ENCODE measurements at regions not wholly inside any gene's neighbourhood (a gene's known extent, or its start where the extent isn't known, plus 50 kb on each side); places are given as distances from the start of the nearest gene placed in this dataset.
A peak's percentile ranks its signal among the peaks of the same experiment; 100 is the strongest.
"Not testable (repeated sequence)": the region's sequence is repeated elsewhere in the genome, so short reads cannot be mapped to it uniquely, and the experiment has no call there.

DNA sequence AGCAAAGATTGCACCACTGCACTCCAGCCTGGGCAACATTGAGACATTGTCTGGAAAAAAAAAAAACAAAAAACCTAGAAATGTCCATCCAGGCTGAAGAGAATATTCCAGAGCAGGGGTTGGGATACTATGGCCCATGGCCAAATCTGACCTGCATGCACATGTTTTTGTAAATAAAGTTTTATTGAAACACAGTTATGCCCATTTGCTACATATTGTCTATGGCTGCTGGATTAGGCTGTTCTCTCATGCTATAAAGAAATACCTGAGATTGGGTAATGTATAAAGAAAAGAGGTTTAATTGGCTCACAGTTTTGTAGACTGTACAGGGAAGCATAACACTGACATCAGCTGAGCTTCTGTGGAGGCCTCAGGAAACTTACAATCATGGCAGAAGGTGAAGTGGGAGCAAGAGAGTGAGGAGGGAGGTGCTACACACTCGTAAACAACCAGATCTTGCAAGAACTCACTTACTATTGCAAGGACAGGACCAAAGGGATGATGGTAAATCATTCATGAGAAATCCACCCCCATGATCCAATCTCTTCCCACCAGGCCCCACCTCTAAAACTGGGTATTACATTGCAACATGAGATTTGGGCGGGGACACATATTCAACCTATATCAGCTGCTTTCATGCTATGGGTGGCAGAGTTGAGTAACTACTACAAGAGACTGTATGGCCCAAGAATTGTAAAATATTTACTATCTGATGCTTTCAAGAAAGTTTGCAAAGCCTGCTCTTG lies 137.8 kb upstream of the ROPN1B start:
- not testable (repeated sequence) for DNase-seq

DNA sequence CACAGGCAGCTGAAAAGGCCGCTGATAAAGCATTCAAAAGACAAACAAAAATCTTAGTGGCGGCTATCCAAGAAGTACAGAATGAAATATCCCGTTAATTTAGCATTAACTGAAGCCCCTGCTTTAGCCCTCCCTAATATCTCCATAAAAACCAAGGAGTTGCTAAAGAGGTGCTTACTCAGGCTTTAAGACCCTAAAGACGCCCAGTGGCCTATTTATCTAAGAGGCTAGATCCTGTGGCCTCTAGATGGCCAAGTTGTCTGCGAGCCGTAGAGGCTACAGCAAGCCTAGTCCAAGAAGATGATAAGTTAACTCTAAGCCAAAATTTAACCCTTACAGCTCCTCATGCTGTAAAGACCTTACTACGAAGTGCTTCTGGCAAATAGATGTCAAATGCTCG lies 133.4 kb upstream of the ROPN1B start:
- not testable (repeated sequence) for DNase-seq

DNA sequence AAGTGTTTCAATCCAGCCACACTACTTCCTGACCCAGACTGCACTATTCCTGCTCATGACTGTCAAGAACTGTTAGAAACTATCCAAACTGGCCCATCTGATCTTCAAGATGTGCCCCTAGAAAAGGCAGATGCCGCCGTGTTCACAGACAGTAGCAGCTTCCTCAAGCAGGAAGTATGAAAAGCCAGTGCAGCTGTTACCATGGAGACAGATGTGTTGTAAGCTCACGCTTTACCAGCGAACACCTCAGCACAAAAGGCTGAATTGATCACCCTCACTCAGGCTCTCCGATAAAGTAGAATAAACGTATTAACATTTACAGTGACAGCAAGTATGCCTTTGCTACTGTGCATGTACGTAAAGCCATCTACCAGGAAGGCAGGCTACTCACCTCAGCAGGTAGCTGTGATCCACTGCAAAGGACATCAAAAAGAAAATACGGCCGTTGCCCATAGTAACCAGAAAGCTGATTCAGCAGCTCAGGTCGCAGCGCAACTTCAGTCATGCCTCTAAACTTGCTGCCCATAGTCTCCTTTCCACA lies 132.9 kb upstream of the ROPN1B start:
- peak; percentile 20 for DNase-seq

DNA sequence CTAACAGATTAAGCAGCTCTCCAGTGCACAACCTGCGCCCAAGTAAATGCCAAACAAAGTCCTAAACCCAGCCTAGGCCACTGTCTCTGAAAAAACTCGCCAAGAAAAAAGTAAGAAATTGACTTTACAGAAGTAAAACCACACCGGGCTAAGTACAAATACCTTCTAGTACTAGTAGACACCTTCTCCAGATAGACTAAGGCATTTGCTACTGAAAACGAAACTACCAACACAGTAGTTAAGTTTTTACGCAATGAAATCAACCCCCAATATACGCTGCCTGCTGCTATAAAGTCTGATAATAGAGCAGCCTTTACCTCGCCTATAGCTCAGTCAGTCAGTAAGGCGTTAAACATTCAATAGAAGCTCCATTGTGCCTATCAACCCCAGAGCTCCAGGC lies 132.2 kb upstream of the ROPN1B start:
- DNase-seq: not testable (repeated sequence)

DNA sequence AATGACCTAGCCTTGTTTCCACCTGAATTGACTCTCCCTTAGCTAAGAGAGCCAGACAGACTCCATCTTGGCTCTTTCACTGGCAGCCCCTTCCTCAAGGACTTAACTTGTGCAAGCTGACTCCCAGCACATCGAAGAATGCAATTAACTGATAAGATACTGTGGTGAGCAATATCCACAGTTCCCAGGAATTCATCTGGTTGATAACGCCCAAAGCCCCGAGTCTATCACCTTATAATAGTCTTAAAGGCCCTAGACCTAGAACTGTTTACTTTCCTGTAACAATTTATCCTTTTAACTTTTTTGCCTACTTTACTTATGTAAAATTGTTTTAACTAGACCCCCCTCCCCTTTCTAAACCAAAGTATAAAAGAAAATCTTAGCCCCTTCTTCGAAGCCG lies 130.1 kb upstream of the ROPN1B start:
- DNase-seq: not testable (repeated sequence)

DNA sequence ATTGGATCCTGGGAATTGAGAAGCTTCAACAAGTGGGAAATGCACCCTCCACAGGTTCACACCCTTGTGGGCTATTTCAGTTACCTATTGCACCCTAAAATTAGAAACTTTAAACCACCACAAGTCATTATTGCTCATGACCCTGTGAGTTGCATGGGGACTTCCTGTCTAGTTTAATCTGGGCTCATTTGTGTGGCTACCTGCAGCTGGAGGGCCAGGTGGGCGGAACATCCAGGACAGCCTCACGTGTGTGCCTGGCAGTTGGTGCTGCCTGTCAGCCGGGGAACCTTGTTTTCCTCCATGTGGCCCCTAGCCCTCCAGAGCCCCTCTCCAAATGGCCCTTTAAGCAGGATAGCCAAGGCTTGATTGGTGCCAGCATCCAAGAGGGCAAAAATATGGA lies 128.5 kb upstream of the ROPN1B start:
- not testable (repeated sequence) for DNase-seq

DNA sequence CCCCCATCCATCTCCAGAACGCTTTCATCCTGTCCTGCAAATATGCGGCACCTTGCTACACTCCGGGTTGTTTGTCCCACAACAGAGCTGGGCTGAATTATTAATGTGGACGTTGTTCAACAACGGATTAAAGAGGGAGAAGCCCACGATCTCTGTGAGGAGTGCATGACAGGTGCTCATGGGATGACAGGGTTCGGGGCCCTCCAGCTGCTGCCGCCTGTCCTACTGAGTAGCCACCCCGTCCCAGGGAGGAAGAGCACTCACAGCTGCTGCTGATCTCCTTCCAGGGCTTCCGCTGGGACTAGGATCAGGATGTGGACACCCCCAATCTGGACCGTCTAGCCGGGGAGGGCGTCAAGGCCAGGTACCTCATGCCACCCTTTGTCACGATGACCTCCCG lies 121.0 kb upstream of the ROPN1B start:
- not testable (repeated sequence) for DNase-seq

DNA sequence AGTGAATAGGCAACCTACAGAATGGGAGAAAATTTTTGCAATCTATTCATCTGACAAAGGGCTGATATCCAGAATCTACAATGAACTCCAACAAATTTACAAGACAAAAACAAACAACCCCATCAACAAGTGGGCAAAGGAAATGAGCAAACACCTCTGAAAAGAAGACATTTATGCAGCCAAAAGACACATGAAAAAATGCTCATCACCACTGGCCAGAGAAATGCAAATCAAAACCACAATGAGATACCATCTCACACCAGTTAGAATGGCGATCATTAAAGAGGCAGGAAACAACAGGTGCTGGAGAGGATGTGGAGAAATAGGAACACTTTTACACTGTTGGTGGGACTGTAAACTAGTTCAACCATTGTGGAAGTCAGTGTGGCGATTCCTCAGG lies 114.0 kb upstream of the ROPN1B start:
- not testable (repeated sequence) for DNase-seq

DNA sequence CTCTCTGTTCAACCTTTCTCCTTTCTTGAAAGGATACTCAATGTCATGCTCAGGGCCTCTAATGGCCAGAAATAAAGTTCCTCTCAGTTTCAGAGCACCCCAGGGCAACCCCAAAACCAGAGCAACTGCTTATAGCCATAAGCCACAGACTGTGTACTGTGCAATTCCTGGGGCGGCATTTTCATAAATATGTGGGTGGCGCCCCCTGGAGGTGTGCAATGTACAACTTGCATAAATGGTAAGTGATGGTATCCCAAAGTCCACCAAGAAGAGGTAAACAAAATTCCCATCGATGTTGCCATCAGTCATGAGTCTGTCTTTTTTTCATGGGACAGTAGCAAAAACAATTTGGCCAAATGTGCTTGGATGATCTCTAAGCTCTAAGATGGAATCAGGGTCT lies 108.4 kb upstream of the ROPN1B start:
- DNase-seq: peak; percentile 37

DNA sequence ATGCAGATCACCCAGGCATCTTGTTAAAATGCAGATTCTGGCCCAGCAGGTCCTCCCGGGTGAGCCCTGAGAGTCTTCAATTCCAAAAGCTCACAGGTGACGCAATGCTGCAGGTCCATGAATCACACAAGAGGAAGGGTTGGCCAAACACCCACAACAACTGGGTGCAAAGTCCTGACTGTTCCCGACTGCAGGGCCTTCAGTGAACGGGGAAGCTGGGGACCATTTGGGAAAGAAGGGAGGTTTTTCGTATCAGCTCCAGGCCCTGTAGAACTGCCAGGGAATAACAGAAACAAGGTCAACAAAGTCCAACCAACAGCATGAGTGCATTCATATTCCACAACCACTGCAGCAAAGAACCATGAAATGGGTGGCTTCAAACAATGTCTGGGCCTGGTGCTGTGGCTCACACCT lies 106.1 kb upstream of the ROPN1B start:
- DNase-seq: not testable (repeated sequence)

DNA sequence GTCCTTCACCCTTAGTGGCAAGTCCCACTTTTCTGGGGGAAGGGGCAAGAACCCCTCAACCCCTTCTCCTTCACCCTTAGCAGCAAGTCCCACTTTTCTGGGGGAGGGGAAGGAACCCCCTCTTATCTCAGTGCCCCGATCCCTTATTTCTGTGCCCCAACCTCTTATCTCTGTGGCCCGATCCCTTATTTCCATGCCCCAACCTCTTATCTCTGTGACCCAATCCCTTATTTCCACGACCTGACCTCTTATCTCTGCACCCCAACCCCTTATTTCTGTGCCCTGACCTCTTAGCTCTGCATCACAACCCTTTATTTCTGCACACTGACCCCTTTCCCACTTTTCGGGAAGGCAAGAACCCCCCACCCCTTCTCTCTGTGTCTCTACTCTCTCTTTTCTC lies 104.4 kb upstream of the ROPN1B start:
- not testable (repeated sequence) for DNase-seq

DNA sequence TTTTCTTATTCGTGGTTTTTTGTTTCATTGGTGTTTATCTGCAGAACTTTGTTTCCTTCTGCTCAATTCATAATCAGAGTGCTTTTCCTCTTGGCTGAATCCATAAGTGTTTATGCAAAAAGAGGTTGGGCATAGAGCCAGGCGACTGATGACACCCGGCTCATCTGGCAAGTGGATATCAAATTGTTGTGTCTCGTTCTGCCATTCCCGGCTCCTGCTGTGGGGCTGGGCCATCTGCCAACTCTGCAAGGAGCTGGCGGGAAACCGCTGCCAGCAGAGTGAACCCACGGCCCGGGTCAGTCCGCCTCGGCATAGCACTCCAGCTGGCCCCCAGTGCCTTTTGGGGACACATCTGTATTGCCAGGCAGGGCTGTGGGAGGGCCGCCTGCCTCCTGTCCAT lies 83.0 kb upstream of the ROPN1B start:
- DNase-seq: not testable (repeated sequence)

DNA sequence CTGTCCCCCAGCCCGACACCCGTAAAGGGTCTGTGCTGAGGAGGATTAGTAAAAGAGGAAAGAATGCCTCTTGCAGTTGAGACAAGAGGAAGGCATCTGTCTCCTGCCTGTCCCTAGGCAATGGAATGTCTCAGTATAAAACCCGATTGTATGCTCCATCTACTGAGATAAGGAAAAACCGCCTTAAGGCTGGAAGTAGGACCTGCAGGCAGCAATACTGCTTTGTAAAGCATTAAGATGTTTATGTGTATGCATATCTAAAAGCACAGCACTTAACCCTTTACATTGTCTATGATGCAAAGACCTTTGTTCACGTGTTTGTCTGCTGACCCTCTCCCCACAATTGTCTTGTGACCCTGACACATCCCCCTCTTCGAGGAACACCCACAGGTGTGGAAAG lies 69.8 kb upstream of the ROPN1B start:
- not testable (repeated sequence) for DNase-seq

DNA sequence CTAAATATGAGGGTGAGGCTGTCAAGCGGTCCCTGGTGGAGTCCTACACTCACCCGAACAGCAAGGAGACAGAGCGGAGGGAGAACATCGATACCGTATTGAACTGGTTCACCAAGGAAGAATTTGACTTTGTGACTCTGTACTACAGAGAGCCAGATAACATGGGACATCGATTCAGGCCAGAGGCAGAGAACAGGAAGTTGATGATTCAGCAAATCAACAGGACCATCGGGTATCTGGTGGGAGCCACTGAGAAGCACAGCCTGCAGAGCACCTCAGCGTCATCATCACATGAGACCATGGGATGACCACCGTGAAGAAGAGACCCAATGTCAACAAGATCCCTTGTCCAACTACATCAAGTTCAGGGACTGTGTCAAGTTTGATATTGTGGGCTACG lies 67.5 kb upstream of the ROPN1B start:
- DNase-seq: not testable (repeated sequence)

DNA sequence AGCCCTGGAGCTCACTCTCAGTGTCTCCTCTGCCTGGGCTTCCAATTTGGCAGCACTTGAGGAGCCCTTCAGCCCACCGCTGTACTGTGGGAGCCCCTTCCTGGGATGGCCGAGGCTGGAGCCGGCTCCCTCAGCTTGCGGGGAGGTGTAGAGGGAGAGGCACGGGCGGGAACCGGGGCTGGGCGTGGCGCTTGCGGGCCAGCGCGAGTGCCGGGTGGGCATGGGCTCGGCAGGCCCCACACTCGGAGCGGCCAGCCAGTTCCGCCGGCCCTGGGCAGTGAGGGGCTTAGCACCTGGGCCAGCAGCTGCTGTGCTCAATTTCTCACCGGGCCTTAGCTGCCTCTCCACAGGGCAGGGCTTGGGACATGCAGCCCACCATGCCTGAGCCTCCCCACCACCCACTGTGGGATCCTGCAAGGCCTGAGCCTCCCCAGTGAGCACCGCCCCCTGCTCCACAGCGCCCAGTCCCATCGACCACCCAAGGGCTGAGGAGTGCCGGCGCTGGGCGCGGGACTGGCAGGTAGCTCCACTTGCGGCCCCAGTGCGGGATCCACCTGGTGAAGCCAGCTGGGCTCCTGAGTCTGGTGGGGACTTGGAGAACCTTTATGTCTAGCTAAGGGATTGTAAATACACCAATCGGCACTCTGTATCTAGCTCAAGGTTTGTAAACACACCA lies 65.1 kb upstream of the ROPN1B start:
- not testable (repeated sequence) for DNase-seq

DNA sequence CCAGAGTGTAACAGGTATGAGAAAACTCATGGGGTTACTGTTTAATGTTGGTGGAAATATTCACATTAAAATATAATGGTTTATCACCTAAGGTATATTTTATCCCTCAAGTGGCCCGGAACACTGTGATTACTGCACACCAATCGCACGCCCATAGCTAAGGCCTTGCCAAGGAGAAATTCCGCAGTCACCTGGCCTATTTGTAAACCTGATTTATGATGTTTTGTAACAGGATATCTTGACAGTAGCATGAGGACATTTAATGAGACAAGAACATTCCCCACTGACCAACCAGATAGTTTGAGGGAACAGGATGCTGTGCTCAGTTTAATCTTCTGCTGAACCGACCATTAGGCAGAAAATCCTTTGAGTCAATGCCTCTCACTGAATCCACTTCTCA lies 61.7 kb upstream of the ROPN1B start:
- not testable (repeated sequence) for DNase-seq

DNA sequence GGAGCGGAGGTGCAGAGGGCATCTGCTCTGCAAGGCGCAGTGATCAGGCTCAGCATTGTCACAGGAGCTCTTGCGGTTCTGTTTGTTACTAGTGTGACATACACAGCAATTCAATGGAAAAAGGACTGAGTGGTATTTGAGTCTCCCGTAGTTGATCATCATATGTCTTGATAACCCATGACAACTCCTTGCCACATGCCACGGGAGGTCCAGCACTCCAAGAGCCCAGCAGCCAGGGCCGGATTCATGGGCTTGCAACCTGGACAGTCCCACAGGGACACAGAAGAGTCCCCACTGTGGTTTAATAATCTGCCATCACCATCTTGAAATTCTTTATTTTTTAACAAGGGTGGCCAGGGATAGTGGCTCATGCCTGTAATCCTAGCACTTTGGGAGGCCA lies 58.1 kb upstream of the ROPN1B start:
- DNase-seq: not testable (repeated sequence)

DNA sequence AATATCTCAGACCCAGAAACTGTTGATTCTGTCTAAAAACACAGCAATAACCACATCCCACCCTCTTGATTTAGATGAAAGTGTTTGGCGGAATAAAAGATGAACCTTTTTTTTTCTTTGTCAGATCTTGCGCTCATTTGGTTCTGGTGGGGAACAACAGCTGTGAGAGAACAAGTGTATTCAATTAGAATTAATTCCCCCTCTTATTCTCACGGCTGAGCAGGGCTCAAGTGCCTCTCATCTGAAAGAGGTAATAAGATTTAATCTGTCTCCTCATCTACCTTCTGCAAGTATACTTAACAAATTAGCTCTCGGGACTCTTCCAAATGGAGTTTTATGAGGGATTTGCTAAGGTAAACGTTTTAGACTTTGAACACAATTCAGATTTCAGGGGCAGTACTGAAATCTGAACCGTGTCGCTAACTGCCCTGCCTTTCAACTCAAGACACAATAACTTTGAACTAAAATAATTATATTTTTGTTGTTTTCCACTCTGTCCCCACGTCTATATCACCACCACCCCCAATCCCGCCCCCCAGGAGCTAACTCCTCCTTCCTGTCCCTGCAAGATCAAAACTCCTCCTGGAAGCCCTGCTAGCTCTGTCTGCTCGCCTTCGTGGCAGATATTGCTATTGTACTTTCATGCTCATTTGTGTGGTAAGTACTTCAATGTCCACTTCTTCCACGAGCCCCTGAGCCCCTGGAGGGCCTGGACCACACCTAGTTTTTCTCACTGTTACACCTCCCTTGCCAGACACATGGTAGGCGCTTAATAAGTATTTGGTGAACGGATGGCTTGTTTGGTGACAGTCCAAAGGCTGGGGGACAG lies 54.2 kb upstream of the ROPN1B start:
- not testable (repeated sequence) for DNase-seq

DNA sequence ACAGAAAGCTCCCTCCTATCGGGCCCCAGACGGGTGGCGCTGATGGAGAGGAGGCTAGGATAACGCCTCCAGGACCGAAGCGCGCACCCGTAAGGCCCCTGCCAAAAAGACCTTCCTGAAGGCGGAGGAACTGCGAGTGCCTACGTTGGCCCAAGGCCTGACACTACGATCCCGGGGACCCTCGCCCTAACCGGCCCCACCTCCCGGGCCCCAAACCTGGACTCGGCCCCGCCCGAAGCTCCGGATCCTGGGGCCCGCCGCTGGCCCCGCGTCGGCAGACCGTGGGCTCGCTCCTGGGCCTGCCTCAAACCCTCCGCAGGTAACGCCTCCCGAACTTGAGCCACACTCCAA lies 53.6 kb upstream of the ROPN1B start:
- DNase-seq: not testable (repeated sequence)

DNA sequence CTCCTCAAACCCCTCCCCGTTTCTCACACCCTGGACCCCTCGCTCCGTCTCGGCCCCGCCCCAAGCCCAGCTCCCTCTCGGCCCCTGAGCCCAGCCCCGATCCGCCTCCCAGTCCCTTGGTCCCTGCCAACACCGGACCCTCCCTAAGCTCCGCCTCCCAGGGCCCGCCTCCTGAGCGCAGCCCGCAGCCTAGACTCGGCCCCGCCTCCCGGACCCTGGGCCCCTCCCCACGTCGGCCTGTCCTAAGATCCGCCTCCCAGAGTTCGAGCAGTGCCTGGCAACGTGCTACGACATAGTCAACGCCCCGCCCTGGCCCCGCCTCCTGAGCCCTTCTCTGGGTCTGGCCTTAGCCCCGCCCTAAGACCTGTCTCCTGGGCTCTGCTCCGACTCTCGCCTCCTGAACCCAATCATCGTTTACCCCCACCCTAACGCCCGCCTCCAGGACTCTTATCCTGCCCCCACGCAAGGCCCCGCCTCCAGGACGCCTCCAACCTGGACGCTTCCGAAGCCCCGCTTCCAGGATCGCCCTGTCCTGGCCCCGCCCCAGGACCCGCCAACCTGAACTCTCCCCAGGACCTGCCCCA lies 53.1 kb upstream of the ROPN1B start:
- DNase-seq: peak; percentile 99

DNA sequence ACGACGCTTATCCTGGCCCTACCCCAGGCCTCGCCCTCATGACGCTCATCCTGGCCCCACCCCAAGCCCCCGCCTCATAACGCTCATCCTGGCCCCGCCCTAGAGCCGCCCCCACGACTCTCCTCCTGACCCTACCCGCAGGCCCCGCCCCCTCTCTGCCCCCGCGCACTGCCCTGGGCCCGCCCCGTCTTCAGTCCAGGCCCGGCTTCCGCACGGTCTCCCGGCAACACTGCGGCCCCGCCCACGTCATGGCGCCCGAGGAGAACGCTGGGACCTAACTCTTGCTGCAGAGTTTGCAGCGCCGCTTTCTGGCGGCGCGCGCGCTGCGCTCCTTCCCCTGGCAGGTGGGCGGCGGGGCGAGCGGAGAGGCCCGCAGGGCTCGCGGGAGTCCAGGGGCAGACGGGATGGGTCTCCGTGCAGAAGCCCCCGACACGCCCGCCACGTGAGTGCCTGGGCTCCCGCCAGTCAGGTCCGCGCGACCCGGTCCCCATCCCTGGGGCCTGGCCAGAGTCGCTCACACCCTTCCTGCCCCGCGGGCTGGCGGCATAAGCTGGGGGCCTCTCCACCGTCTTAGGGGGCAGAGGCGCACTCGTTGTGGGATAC lies 52.5 kb upstream of the ROPN1B start:
- DNase-seq: peak; percentile 96

DNA sequence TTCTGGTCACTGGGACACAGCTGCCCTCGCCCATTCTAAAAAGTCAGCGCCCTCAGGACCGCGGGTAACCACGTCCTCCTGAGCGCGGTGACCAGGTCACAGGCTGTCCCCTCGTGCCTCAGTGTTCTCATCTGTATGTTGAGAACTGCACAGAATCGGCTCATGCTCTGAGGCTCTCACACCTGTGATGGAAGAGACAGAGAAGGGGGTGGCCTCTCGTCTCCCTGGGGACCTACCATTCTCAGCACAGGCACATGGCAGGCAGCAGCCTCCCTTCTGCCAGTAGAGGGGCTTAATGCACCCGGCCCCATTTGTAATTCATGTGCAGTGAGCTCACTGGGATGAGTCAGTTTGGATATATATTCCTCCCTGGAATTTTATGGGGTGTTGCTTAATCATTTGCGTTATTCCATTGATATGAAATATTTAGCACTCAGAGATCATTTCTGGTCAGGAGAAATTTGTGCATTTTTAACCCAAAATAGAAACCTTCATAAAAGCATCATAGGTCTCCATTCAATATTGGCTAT lies 51.9 kb upstream of the ROPN1B start:
- DNase-seq: peak; percentile 54
